ENCODE measurements at regions not wholly inside any gene's neighbourhood (a gene's known extent, or its start where the extent isn't known, plus 50 kb on each side); places are given as distances from the start of the nearest gene placed in this dataset.
"Not testable (repeated sequence)": the region's sequence is repeated elsewhere in the genome, so short reads cannot be mapped to it uniquely, and the experiment has no call there.

GRCh38 chr7:15143936-15144335 is 241.4 kb upstream of the DGKB start:
- Histone ChIP-seq H3K27ac (ENCODE audit: low read depth, low read length) (no peak overlapping the region), H3K27me3 (ENCODE audit: insufficient read depth, low read length, poor library complexity, severe bottlenecking) (no peaks in the 10 kb centered on the region), H3K4me1 (ENCODE audit: insufficient read depth, low read length) (no peaks in the 10 kb centered on the region), H3K4me3 (ENCODE audit: low read length) (no peak overlapping the region), H3K36me3 (ENCODE audit: insufficient read depth, low read length) (no peaks in the 10 kb centered on the region), H3K9me3 (ENCODE audit: low read length) (no peaks in the 10 kb centered on the region)
- Mint-ChIP-seq H3K4me1 (no peaks in the 10 kb centered on the region), H3K9me3 (peaks cover 0 to 13% (median 2%) of the 10 kb centered on the region in 5 donors), H3K36me3 (no peaks in the 10 kb centered on the region), H3K27ac (no peak overlapping the region), H3K27me3 (no peaks in the 10 kb centered on the region), H3K4me3 (no peak overlapping the region)
- CTCF ChIA-PET, result no interaction called here
- DNase-seq, result no peak
- POLR2A ChIA-PET, result no interaction called here

DNA sequence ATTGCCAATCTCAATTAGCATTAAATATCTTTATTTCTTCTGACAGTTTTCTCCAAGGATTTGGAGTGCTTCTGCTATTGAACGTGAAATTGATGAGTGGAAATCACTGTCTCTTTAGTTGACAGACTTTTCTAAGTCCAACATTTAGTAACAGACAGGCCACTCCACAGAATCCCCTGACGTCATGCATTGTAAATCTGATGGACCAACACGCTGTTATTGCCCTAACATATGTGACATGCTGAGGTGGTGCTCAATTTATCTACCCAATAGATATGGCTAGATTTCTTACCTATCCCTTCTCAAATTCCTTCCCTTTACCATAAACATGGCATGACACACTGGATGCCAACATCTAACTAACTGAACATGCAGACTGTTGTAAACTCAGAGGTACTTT is 240.6 kb upstream of the DGKB start:
- Mint-ChIP-seq H3K4me3 (no peak overlapping the region), H3K4me1 (no peaks in the 10 kb centered on the region), H3K27ac (no peak overlapping the region), H3K27me3 (no peaks in the 10 kb centered on the region), H3K36me3 (no peaks in the 10 kb centered on the region), H3K9me3 (peaks cover 2 to 7% (median 2%) of the 10 kb centered on the region in 5 donors)
- no peaks in the 10 kb centered on the region for H3K4me1 ChIP-seq (ENCODE audit: insufficient read depth, low read length)
- ChIA-PET CTCF (no interaction called here), POLR2A (no interaction called here)
- no peaks in the 10 kb centered on the region for H3K27me3 ChIP-seq (ENCODE audit: insufficient read depth, low read length, poor library complexity, severe bottlenecking)
- H3K4me3 ChIP-seq (ENCODE audit: low read length), result no peak overlapping the region
- no peaks in the 10 kb centered on the region for H3K9me3 ChIP-seq (ENCODE audit: low read length)
- DNase-seq, result no peak
- no peaks in the 10 kb centered on the region for H3K36me3 ChIP-seq (ENCODE audit: insufficient read depth, low read length)
- H3K27ac ChIP-seq (ENCODE audit: low read depth, low read length), result no peak overlapping the region

DNA sequence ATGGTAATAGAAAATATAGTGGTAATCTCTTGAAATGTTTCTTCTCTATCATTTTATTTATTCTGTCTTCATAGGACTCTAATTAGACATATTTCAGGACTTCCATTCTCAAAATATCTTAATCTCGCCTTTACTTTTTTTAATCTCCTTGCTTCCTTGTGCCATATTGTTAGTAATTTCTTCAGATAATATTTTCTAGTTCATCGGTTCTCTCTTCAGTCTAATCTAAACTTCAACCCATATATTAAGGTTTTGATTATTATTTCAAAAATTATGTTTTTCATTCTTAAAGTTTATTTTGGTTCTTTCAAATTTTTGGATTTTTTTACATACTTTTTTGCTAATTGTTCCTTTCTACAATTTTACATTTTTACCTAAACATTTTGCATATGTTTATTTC is 237.9 kb upstream of the DGKB start:
- Histone ChIP-seq H3K4me1 (ENCODE audit: insufficient read depth, low read length) (no peaks in the 10 kb centered on the region), H3K9me3 (ENCODE audit: low read length) (no peaks in the 10 kb centered on the region), H3K27ac (ENCODE audit: low read depth, low read length) (no peak overlapping the region), H3K27me3 (ENCODE audit: insufficient read depth, low read length, poor library complexity, severe bottlenecking) (no peaks in the 10 kb centered on the region), H3K36me3 (ENCODE audit: insufficient read depth, low read length) (no peaks in the 10 kb centered on the region), H3K4me3 (ENCODE audit: low read length) (no peak overlapping the region)
- ChIA-PET POLR2A (no interaction called here), CTCF (no interaction called here)
- H3K27me3 Mint-ChIP-seq, result no peaks in the 10 kb centered on the region
- no peaks in the 10 kb centered on the region for H3K4me1 Mint-ChIP-seq
- no peak overlapping the region for H3K27ac Mint-ChIP-seq
- H3K36me3 Mint-ChIP-seq, result no peaks in the 10 kb centered on the region
- no peak for DNase-seq
- H3K4me3 Mint-ChIP-seq, result no peak overlapping the region
- peaks cover 2 to 7% (median 5%) of the 10 kb centered on the region in 5 donors for H3K9me3 Mint-ChIP-seq

- CTCF ChIA-PET, result no interaction called here
These were observed 229.1 kb upstream of the DGKB start for GRCh38 chr7:15131661-15132060.

DNA sequence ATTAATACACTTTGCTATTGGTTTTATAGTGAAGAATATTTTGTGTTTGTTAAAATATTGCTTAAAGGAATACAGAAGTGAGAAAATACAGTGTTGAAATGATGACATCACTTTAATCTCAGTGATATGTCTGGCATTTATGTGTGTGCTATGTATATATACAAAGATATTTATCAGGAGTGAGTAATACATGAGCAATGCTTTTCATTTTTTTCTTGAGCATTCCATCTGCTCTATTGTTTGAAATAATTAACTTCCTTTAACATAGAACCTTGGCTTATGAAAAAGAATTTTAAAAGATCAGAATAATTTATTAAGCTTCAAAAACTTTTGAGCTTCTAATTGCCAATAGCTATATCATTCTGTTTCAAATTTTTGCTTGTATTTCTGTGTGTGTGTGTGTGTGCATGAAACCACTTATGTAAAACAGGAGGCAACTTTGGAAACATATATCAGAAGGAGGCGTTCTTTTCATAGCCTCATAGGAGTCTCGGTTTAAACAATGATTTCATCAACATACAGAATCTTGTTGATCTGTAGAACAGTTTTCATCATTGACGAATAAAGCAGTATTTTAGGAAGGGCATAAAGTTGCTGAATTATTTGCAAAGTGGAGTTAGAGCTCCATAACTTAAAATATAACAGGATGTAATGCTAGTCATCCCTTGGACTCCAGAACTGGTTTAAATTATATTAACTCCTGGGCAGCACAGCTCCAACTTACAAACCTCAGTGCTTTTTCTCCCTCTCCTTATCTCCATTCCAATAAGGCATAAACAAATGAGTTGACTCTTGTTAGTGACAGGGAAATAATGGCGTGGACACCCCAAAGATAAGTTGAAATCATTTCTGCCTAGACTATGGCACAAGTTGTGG is 228.4 kb upstream of the DGKB start:
- Mint-ChIP-seq H3K27ac (no peak overlapping the region), H3K4me1 (no peaks in the 10 kb centered on the region), H3K9me3 (peaks cover 0 to 7% (median 3%) of the 10 kb centered on the region in 5 donors), H3K27me3 (no peaks in the 10 kb centered on the region), H3K4me3 (no peak overlapping the region), H3K36me3 (no peaks in the 10 kb centered on the region)
- CTCF ChIA-PET, result no interaction called here
- no peaks in the 10 kb centered on the region for H3K27me3 ChIP-seq (ENCODE audit: insufficient read depth, low read length, poor library complexity, severe bottlenecking)
- no peaks in the 10 kb centered on the region for H3K4me1 ChIP-seq (ENCODE audit: insufficient read depth, low read length)
- POLR2A ChIA-PET, result no interaction called here
- H3K36me3 ChIP-seq (ENCODE audit: insufficient read depth, low read length), result no peaks in the 10 kb centered on the region
- no peak overlapping the region for H3K4me3 ChIP-seq (ENCODE audit: low read length)
- H3K27ac ChIP-seq (ENCODE audit: low read depth, low read length), result no peak overlapping the region
- no peaks in the 10 kb centered on the region for H3K9me3 ChIP-seq (ENCODE audit: low read length)
- no peak for DNase-seq

More at GRCh38 chr7:15131661-15132060, 229.1 kb upstream of the DGKB start:
- Histone ChIP-seq H3K9me3 (ENCODE audit: low read length) (no peaks in the 10 kb centered on the region), H3K27ac (ENCODE audit: low read depth, low read length) (no peak overlapping the region), H3K27me3 (ENCODE audit: insufficient read depth, low read length, poor library complexity, severe bottlenecking) (no peaks in the 10 kb centered on the region), H3K36me3 (ENCODE audit: insufficient read depth, low read length) (no peaks in the 10 kb centered on the region), H3K4me3 (ENCODE audit: low read length) (no peak overlapping the region), H3K4me1 (ENCODE audit: insufficient read depth, low read length) (no peaks in the 10 kb centered on the region)
- H3K27ac Mint-ChIP-seq, result no peak overlapping the region
- H3K9me3 Mint-ChIP-seq, result peaks cover 0 to 7% (median 3%) of the 10 kb centered on the region in 5 donors
- no peak for DNase-seq
- H3K27me3 Mint-ChIP-seq, result no peaks in the 10 kb centered on the region
- H3K36me3 Mint-ChIP-seq, result no peaks in the 10 kb centered on the region
- POLR2A ChIA-PET, result no interaction called here
- H3K4me3 Mint-ChIP-seq, result no peak overlapping the region
- H3K4me1 Mint-ChIP-seq, result no peaks in the 10 kb centered on the region

DNA sequence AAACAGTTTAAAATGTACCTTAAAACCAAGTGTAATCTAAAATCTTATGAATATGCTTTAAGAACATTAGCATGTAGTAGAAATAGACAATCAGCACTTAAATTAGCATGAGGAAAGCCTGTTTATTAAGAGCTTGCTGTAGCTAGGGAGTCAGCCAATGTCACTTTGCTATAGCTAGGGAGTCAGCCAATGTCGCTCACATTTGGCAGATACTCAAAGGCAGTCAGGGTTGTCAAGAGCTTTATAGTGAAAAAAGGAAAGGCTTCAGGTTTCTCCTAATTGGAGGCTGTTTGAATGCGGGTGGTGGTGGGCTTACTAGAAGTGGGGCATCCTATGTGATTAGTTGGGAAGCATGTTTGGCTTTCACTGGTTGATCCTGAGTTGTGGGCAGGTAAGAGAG is 226.2 kb upstream of the DGKB start:
- Mint-ChIP-seq H3K9me3 (peaks cover 0 to 7% (median 3%) of the 10 kb centered on the region in 5 donors), H3K4me3 (no peak overlapping the region), H3K27ac (no peak overlapping the region), H3K27me3 (no peaks in the 10 kb centered on the region), H3K4me1 (no peaks in the 10 kb centered on the region), H3K36me3 (no peaks in the 10 kb centered on the region)
- Histone ChIP-seq H3K9me3 (ENCODE audit: low read length) (no peaks in the 10 kb centered on the region), H3K4me3 (ENCODE audit: low read length) (no peak overlapping the region), H3K36me3 (ENCODE audit: insufficient read depth, low read length) (no peaks in the 10 kb centered on the region), H3K27me3 (ENCODE audit: insufficient read depth, low read length, poor library complexity, severe bottlenecking) (no peaks in the 10 kb centered on the region), H3K27ac (ENCODE audit: low read depth, low read length) (no peak overlapping the region), H3K4me1 (ENCODE audit: insufficient read depth, low read length) (no peaks in the 10 kb centered on the region)
- POLR2A ChIA-PET, result no interaction called here
- DNase-seq, result no peak
- CTCF ChIA-PET, result no interaction called here

DNA sequence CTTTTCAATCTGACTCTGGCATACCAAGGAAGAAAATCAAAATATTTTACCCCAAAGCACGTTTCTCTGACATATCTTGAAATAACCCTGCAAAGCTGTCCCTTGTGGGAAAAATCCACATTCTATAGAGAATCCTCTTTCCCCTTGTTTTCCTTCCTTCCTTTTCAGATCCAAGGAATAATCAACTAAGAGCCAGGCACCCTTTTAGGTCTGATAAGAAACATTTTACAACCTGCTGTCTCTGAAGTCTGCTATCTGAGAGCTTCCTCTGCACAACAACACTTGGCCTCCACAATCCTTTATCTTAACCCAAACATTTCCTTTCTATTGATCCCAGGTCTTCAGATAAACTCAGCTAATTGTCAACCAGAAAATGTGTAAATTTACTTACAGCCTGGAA is 224.1 kb upstream of the DGKB start:
- H3K4me1 ChIP-seq (ENCODE audit: insufficient read depth, low read length); H3K4me1 Mint-ChIP-seq; H3K36me3 Mint-ChIP-seq; H3K4me3 Mint-ChIP-seq; DNase-seq; H3K27me3 ChIP-seq (ENCODE audit: insufficient read depth, low read length, poor library complexity, severe bottlenecking); H3K27ac Mint-ChIP-seq; H3K27ac ChIP-seq (ENCODE audit: low read depth, low read length); H3K36me3 ChIP-seq (ENCODE audit: insufficient read depth, low read length); POLR2A ChIA-PET; H3K9me3 ChIP-seq (ENCODE audit: low read length); CTCF ChIA-PET; H3K27me3 Mint-ChIP-seq; H3K4me3 ChIP-seq (ENCODE audit: low read length): not testable (repeated sequence)
- peaks cover 0 to 11% (median 6%) of the 10 kb centered on the region in 5 donors for H3K9me3 Mint-ChIP-seq

DNA sequence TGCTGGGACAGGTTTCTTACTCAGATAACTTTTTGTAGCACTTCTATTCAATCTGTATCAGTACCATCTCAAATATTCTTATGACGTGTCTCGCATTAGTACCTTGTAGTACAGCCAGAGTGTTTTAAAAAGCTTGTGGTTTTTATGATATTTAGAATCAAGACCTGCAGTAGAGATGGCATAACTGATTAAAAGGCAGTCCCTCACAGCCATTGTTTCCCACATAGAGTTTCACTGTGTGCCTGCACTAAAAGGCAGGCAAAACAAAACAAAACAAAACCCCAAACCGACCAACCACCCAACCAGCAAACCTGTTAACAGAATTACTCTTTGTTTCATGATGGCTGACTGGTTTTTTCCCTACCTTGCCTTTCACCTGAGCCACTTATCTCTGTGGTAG is 221.3 kb upstream of the DGKB start:
- Mint-ChIP-seq H3K4me3 (no peak overlapping the region), H3K27ac (no peak overlapping the region), H3K9me3 (peaks cover 3 to 18% (median 6%) of the 10 kb centered on the region in 5 donors), H3K36me3 (no peaks in the 10 kb centered on the region), H3K27me3 (no peaks in the 10 kb centered on the region), H3K4me1 (no peaks in the 10 kb centered on the region)
- Histone ChIP-seq H3K4me3 (ENCODE audit: low read length) (no peak overlapping the region), H3K9me3 (ENCODE audit: low read length) (no peaks in the 10 kb centered on the region), H3K27ac (ENCODE audit: low read depth, low read length) (no peak overlapping the region), H3K27me3 (ENCODE audit: insufficient read depth, low read length, poor library complexity, severe bottlenecking) (no peaks in the 10 kb centered on the region), H3K36me3 (ENCODE audit: insufficient read depth, low read length) (no peaks in the 10 kb centered on the region), H3K4me1 (ENCODE audit: insufficient read depth, low read length) (no peaks in the 10 kb centered on the region)
- DNase-seq, result no peak
- CTCF ChIA-PET, result no interaction called here
- POLR2A ChIA-PET, result no interaction called here
